SK-N-SH (cell line): ENCODE measurements at regions not wholly inside any gene's neighbourhood (a gene's known extent, or its start where the extent isn't known, plus 50 kb on each side); places are given as distances from the start of the nearest gene placed in this dataset.
A peak's percentile ranks its signal among the peaks of the same experiment; 100 is the strongest.

Experiments used
- CTCF ChIA-PET: fragments of 300-600, 350-600 bp; formaldehyde crosslinking; extraction: SDS; loops from one replicate; lab custom pipeline; 2021; lab: Yijun Ruan, JAX
- POLR2A ChIA-PET: fragments of 350-600 bp; sonication (Branson Sonifier 250); formaldehyde crosslinking; extraction: SDS; loops from one replicate; lab custom pipeline; 2020; ENCODE audit warnings: antibody characterized with exemption, inconsistent platforms; lab: Yijun Ruan, JAX
- DNase-seq: peaks from one replicate; pipeline ENCODE4 v3.0.0; 2012
- H2AFZ ChIP-seq: fragments of 200-600 bp; sonication (generic); 2 replicates; pipeline ENCODE4 v1.8.1; 2016; ENCODE audit warnings: antibody characterized with exemption, mild to moderate bottlenecking, low read depth
- H3F3A ChIP-seq: fragments of 200-600 bp; sonication (generic); replicated peaks from 2 replicates; pipeline ENCODE3; 2016; ENCODE audit warnings: antibody characterized with exemption, mild to moderate bottlenecking; ENCODE audit not compliant: insufficient read depth
- H3K27ac ChIP-seq, 2 experiments: fragments of 200-500 bp in 1 of 2; fragments of 200-600 bp in 1 of 2; sonication (Bioruptor generic) in 1 of 2; sonication (generic), shearing (Covaris generic) in 1 of 2; 2 replicates each; pipeline versions ENCODE4 v1.5.1 to v1.6.1; 2014 to 2016; ENCODE audit warnings: low read depth in 2 of 2, inconsistent platforms in 1 of 2, low read length in 1 of 2, mild to moderate bottlenecking in 1 of 2, mixed read lengths in 1 of 2
- H3K27me3 ChIP-seq: fragments of 200-600 bp; sonication (generic), shearing (Covaris generic); 2 replicates; pipeline ENCODE4 v1.6.1; 2016; ENCODE audit warnings: mixed run types; ENCODE audit not compliant: insufficient read depth
- H3K36me3 ChIP-seq, 2 experiments: fragments of 200-500 bp in 1 of 2; fragments of 200-600 bp in 1 of 2; sonication (Bioruptor generic) in 1 of 2; sonication (generic) in 1 of 2; replicated peaks in 1 of 2; 2 replicates each; pipeline versions ENCODE3 to v1.5.1; 2014 to 2016; ENCODE audit warnings: low read length in 1 of 2, mild to moderate bottlenecking in 1 of 2; ENCODE audit not compliant: insufficient read depth in 2 of 2, control insufficient read depth in 1 of 2
- H3K4me1 ChIP-seq, 2 experiments: fragments of 200-500 bp in 1 of 2; fragments of 200-600 bp in 1 of 2; sonication (Bioruptor generic) in 1 of 2; sonication (generic), shearing (Covaris generic) in 1 of 2; 2 replicates each; pipeline versions ENCODE4 v1.5.1 to v1.6.1; 2014 to 2016; ENCODE audit warnings: low read depth in 1 of 2, low read length in 1 of 2, mixed run types in 1 of 2; ENCODE audit not compliant: insufficient read depth in 2 of 2, control insufficient read depth in 1 of 2
- H3K4me2 ChIP-seq: fragments of 200-600 bp; sonication (generic), shearing (Covaris generic); 2 replicates; pipeline ENCODE4 v1.6.1; 2017; ENCODE audit warnings: mixed run types
- H3K4me3 ChIP-seq, 2 experiments: fragments of 200-500 bp in 1 of 2; fragments of 200-600 bp in 1 of 2; sonication (Bioruptor generic) in 1 of 2; sonication (generic), shearing (Covaris generic) in 1 of 2; 2 replicates each; pipeline versions ENCODE4 v1.5.1 to v1.8.1; 2014 to 2016; ENCODE audit warnings: low read depth in 2 of 2, inconsistent platforms in 1 of 2, low read length in 1 of 2, mild to moderate bottlenecking in 1 of 2, mixed read lengths in 1 of 2, moderate library complexity in 1 of 2
- H3K79me2 ChIP-seq: fragments of 200-600 bp; sonication (generic); 2 replicates; pipeline ENCODE4 v1.8.1; 2017; ENCODE audit warnings: mild to moderate bottlenecking; ENCODE audit not compliant: insufficient read depth
- H3K9ac ChIP-seq: fragments of 200-600 bp; sonication (generic); 2 replicates; pipeline ENCODE4 v1.6.1; 2017; ENCODE audit warnings: mixed run types
- H3K9me2 ChIP-seq: fragments of 200-600 bp; sonication (generic); 2 replicates; pipeline ENCODE4 v1.6.1; 2017; ENCODE audit warnings: mixed run types
- H3K9me3 ChIP-seq: fragments of 200-600 bp; sonication (generic); 2 replicates; pipeline ENCODE4 v1.6.1; 2017; ENCODE audit warnings: mixed run types, mild to moderate bottlenecking, moderate library complexity
- H4K20me1 ChIP-seq: fragments of 200-600 bp; sonication (generic); 2 replicates; pipeline ENCODE4 v1.6.1; 2017; ENCODE audit warnings: mild to moderate bottlenecking, mixed run types; ENCODE audit not compliant: insufficient read depth
- EZH2phosphoT487 ChIP-seq: fragments of 200-600 bp; sonication (generic); IDR thresholded peaks from 2 replicates; pipeline ENCODE4 v1.6.1; 2017; ENCODE audit warnings: low read depth, mixed run types, mild to moderate bottlenecking, antibody characterized with exemption, moderate library complexity, borderline replicate concordance
- GATA2 ChIP-seq: sonication (generic); formaldehyde crosslinking; IDR thresholded peaks from 2 replicates; pipeline ENCODE4 v1.5.0; 2020; ENCODE audit warnings: mild to moderate bottlenecking, missing genetic modification reagents
- MXI1 ChIP-seq: IDR thresholded peaks from 2 replicates; pipeline ENCODE4 v1.6.1; 2012; ENCODE audit warnings: mild to moderate bottlenecking, low read depth, low read length, improper control_type of control experiment
- POLR2AphosphoS5 ChIP-seq: IDR thresholded peaks from 2 replicates; pipeline ENCODE4 v1.6.1; 2012; ENCODE audit warnings: low read depth, low read length
- RAD21 ChIP-seq: IDR thresholded peaks from 2 replicates; pipeline ENCODE4 v1.6.1; 2012; ENCODE audit warnings: mild to moderate bottlenecking, low read length
- RXRA ChIP-seq: IDR thresholded peaks from 2 replicates; pipeline ENCODE4 v1.4.0; 2012; ENCODE audit warnings: low read depth, mild to moderate bottlenecking, borderline replicate concordance
- SIN3A ChIP-seq: IDR thresholded peaks from 2 replicates; pipeline ENCODE4 v1.6.1; 2012; ENCODE audit warnings: low read depth, mild to moderate bottlenecking, low read length, moderate library complexity, borderline replicate concordance
- SMC3 ChIP-seq: IDR thresholded peaks from 2 replicates; pipeline ENCODE4 v1.6.1; 2012; ENCODE audit warnings: low read depth, low read length, improper control_type of control experiment
- TAF1 ChIP-seq: IDR thresholded peaks from 2 replicates; pipeline ENCODE4 v1.6.1; 2012; ENCODE audit warnings: low read depth, mild to moderate bottlenecking, low read length, moderate library complexity, borderline replicate concordance
- TEAD4 ChIP-seq: IDR thresholded peaks from 2 replicates; pipeline ENCODE4 v1.4.0; 2012; ENCODE audit warnings: mild to moderate bottlenecking, borderline replicate concordance; ENCODE audit not compliant: insufficient read depth
- YY1 ChIP-seq: IDR thresholded peaks from 2 replicates; pipeline ENCODE4 v1.4.0; 2012; ENCODE audit warnings: low read depth, mild to moderate bottlenecking
- WGBS: methylation state at CpG from one replicate; pipeline ENCODE4 v1.1.6; 2017; ENCODE audit warnings: low lambda C conversion rate; 5-methylcytosine and 5-hydroxymethylcytosine counted together
- TF ChIP-seq, protein P1 (sequence below): IDR thresholded peaks from 2 replicates; pipeline ENCODE4 v1.4.0; 2012; ENCODE audit warnings: low read depth, borderline replicate concordance
- TF ChIP-seq, protein P2 (sequence below): IDR thresholded peaks from 2 replicates; pipeline ENCODE4; 2012
- TF ChIP-seq, protein P3 (sequence below): IDR thresholded peaks from 2 replicates; pipeline ENCODE4 v1.6.1; 2012; ENCODE audit warnings: mild to moderate bottlenecking, low read depth, low read length, moderate library complexity
- TF ChIP-seq, protein P4 (sequence below): IDR thresholded peaks from 2 replicates; pipeline ENCODE4 v1.4.0; 2012; ENCODE audit warnings: low read depth

DNA sequence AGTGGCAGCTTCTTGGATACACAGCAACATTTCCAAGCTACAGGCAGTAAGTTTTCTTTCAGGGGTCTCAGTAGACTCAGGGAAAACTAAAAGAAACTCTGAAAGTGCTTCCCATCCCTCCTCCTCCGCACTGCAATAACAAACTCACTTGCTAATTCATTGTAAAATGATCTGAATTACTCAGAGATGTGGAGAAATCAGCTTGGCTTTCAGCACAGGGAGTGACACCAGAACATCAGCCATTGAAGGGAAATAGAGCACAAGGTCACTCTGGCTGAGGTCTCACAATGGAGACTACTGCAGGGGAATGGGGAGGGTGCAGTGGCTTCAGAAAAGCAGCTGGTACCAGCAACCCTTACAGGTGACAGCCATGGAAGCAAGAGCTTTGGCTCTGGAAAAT, 137.3 kb upstream of the SERP2 start:
- 100% methylated on average over 1 of the region's 1 CpG for WGBS
- Histone ChIP-seq H4K20me1 (no peaks in the 10 kb centered on the region), H3K27ac (no peak overlapping the region), H3K9ac (no peak overlapping the region), H3K4me1 (peaks cover 5 to 20% of the 10 kb centered on the region in 2 experiments)
- CTCF ChIA-PET, result interaction anchor here (0.8 kb wide), 1 partner anchor 233 kb away, joined by 4 read pairs; no protein-coding TSS in a partner anchor
- no peak for TF ChIP-seq POLR2AphosphoS5
- TF ChIP-seq, protein P1, sequence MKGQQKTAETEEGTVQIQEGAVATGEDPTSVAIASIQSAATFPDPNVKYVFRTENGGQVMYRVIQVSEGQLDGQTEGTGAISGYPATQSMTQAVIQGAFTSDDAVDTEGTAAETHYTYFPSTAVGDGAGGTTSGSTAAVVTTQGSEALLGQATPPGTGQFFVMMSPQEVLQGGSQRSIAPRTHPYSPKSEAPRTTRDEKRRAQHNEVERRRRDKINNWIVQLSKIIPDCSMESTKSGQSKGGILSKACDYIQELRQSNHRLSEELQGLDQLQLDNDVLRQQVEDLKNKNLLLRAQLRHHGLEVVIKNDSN, result no peak
- TF ChIP-seq, protein P2, sequence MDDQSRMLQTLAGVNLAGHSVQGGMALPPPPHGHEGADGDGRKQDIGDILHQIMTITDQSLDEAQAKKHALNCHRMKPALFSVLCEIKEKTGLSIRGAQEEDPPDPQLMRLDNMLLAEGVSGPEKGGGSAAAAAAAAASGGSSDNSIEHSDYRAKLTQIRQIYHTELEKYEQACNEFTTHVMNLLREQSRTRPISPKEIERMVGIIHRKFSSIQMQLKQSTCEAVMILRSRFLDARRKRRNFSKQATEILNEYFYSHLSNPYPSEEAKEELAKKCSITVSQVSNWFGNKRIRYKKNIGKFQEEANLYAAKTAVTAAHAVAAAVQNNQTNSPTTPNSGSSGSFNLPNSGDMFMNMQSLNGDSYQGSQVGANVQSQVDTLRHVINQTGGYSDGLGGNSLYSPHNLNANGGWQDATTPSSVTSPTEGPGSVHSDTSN, result no peak
- TF ChIP-seq, protein P3, sequence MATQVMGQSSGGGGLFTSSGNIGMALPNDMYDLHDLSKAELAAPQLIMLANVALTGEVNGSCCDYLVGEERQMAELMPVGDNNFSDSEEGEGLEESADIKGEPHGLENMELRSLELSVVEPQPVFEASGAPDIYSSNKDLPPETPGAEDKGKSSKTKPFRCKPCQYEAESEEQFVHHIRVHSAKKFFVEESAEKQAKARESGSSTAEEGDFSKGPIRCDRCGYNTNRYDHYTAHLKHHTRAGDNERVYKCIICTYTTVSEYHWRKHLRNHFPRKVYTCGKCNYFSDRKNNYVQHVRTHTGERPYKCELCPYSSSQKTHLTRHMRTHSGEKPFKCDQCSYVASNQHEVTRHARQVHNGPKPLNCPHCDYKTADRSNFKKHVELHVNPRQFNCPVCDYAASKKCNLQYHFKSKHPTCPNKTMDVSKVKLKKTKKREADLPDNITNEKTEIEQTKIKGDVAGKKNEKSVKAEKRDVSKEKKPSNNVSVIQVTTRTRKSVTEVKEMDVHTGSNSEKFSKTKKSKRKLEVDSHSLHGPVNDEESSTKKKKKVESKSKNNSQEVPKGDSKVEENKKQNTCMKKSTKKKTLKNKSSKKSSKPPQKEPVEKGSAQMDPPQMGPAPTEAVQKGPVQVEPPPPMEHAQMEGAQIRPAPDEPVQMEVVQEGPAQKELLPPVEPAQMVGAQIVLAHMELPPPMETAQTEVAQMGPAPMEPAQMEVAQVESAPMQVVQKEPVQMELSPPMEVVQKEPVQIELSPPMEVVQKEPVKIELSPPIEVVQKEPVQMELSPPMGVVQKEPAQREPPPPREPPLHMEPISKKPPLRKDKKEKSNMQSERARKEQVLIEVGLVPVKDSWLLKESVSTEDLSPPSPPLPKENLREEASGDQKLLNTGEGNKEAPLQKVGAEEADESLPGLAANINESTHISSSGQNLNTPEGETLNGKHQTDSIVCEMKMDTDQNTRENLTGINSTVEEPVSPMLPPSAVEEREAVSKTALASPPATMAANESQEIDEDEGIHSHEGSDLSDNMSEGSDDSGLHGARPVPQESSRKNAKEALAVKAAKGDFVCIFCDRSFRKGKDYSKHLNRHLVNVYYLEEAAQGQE, result no peak
- TF ChIP-seq GATA2 (CRISPR knock-in tag), result no peak
- TF ChIP-seq SIN3A, result no peak
- TF ChIP-seq TEAD4, result no peak
- TF ChIP-seq SMC3, result no peak
- TF ChIP-seq YY1, result no peak
- TF ChIP-seq EZH2phosphoT487, result no peak
- TF ChIP-seq RAD21, result no peak
- TF ChIP-seq, all 33 proteins: peak for 0
- DNase-seq, result no peak
- Histone ChIP-seq H3F3A (no peaks in the 10 kb centered on the region), H3K9me2 (no peaks in the 10 kb centered on the region), H3K79me2 (no peaks in the 10 kb centered on the region), H3K4me2 (no peak overlapping the region), H3K4me3 (no peak overlapping the region), H3K27me3 (no peaks in the 10 kb centered on the region), H3K9me3 (no peaks in the 10 kb centered on the region), H3K36me3 (no peaks in the 10 kb centered on the region), H2AFZ (no peak overlapping the region)
- POLR2A ChIA-PET, result no interaction called here

DNA sequence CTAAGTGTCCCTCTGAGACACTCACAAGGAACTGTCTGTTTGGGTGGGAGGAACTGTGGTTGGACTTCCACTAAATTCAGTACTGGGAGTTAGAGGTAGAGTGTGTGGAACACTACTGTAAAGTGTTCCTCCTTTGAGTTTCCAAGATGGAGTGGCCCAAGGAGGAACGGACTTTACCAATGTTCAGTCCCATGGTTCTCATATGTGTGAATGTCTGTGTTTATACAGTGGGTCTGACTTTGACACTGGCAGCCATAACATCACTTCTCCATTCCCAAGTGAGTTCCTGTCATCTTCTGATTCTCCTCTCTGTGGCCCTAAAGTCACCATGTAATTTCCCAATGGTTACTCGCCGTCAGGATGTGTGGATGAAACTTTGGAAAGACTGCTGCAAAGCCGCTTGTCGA, 136.8 kb upstream of the SERP2 start:
- Histone ChIP-seq H4K20me1 (no peaks in the 10 kb centered on the region), H3K9me2 (no peaks in the 10 kb centered on the region), H3K4me3 (no peak overlapping the region), H3K4me2 (0 out of 2 replicates have a peak overlapping the region, but pooled peaks have one; percentile 22), H3K9me3 (no peaks in the 10 kb centered on the region), H3K9ac (no peak overlapping the region), H3K27ac (peak overlapping the region in 1 of 2 experiments; percentile 69; a peak in 2 of 4 replicates), H2AFZ (peak overlapping the region; percentile 60; the same call in 1 of the 2 replicates), H3K27me3 (no peaks in the 10 kb centered on the region), H3K36me3 (no peaks in the 10 kb centered on the region), H3K4me1 (peaks cover 5 to 20% of the 10 kb centered on the region in 2 experiments), H3K79me2 (no peaks in the 10 kb centered on the region), H3F3A (no peaks in the 10 kb centered on the region)
- ChIA-PET POLR2A (no interaction called here), CTCF (interaction anchor here (0.8 kb wide), 1 partner anchor 233 kb away, joined by 4 read pairs; no protein-coding TSS in a partner anchor)
- 96% methylated on average over 5 of the region's 5 CpGs for WGBS
- DNase-seq, result no peak
- TF ChIP-seq TAF1 (no peak), MXI1 (no peak), RAD21 (no peak), RXRA (no peak)
- TF ChIP-seq, protein P4, sequence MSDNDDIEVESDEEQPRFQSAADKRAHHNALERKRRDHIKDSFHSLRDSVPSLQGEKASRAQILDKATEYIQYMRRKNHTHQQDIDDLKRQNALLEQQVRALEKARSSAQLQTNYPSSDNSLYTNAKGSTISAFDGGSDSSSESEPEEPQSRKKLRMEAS, result no peak
- TF ChIP-seq, protein P3, result no peak
- TF ChIP-seq, protein P2, result no peak
